Activated naive CD4-positive, alpha-beta T cell treated with anti-CD3 and anti-CD28 coated beads for 36 hours (primary cell): ENCODE measurements at regions not wholly inside any gene's neighbourhood (a gene's known extent, or its start where the extent isn't known, plus 50 kb on each side); places are given as distances from the start of the nearest gene placed in this dataset.
"Not testable (repeated sequence)": the region's sequence is repeated elsewhere in the genome, so short reads cannot be mapped to it uniquely, and the experiment has no call there.

Experiments used
- CTCF ChIA-PET: fragments of 350-600 bp; sonication (Branson Sonifier 250); formaldehyde crosslinking; loops from one replicate; lab custom pipeline; 2021; ENCODE audit warnings: antibody characterized with exemption; lab: Charles Lee
- DNase-seq: peaks from one replicate; pipeline ENCODE4 v3.0.0-alpha.2; 2020
- H3K27ac Mint-ChIP-seq: one replicate; pipeline ENCODE4 v1.8.0; 2021; ENCODE audit warnings: mild to moderate bottlenecking, mixed read lengths
- H3K27me3 Mint-ChIP-seq: one replicate; pipeline ENCODE4 v1.8.0; 2021; ENCODE audit warnings: low read depth, mixed read lengths
- H3K36me3 Mint-ChIP-seq: one replicate; pipeline ENCODE4 v1.8.0; 2021; ENCODE audit warnings: low read depth, mixed read lengths
- H3K4me1 Mint-ChIP-seq: one replicate; pipeline ENCODE4 v1.8.0; 2021; ENCODE audit warnings: low read depth, mixed read lengths
- H3K4me3 Mint-ChIP-seq: one replicate; pipeline ENCODE4 v1.8.0; 2021; ENCODE audit warnings: mild to moderate bottlenecking, moderate library complexity, mixed read lengths
- H3K9me3 Mint-ChIP-seq: one replicate; pipeline ENCODE4 v1.8.0; 2021; ENCODE audit warnings: mixed read lengths
- intact Hi-C: fragments of 100-400 bp; cut with micrococcal nuclease; formaldehyde crosslinking; loops from one replicate; pipeline ENCODE4 v1.15.1; 2023

DNA sequence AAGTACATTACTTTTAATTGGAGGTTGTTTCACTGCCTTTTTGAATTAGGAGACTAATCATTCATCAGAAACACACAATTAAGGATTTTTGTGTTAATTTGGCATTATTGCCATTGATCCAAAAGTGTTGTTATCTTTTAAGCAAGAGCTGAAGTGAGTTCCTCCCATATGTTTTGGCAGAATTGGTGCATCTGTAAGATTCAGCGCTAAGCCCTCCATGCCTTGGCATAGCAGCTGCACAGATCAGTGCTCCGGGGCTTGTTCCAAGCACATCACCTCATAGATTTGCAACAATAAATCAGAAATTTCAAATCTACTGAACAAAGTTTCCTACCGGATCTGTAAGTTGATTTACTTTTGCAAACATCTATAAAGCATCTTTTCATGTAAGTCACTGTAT is 106.8 kb upstream of the PHACTR1 start:
- no peaks in the 10 kb centered on the region for H3K9me3 Mint-ChIP-seq
- H3K36me3 Mint-ChIP-seq, result no peaks in the 10 kb centered on the region
- CTCF ChIA-PET, result interaction anchor here (1.5 kb wide), 1 partner anchor 319 kb away, joined by 3 read pairs; the partner anchor contains the start of gene EDN1
- no peak overlapping the region for H3K27ac Mint-ChIP-seq
- no peak overlapping the region for H3K4me3 Mint-ChIP-seq
- H3K4me1 Mint-ChIP-seq, result peaks cover 11% of the 10 kb centered on the region
- H3K27me3 Mint-ChIP-seq, result peaks cover 24% of the 10 kb centered on the region
- intact Hi-C loops, result loop anchor here (5.0 to 10.0 kb wide), 6 partner anchors 107 to 912 kb away; no protein-coding TSS in a partner anchor
- DNase-seq, result no peak

DNA sequence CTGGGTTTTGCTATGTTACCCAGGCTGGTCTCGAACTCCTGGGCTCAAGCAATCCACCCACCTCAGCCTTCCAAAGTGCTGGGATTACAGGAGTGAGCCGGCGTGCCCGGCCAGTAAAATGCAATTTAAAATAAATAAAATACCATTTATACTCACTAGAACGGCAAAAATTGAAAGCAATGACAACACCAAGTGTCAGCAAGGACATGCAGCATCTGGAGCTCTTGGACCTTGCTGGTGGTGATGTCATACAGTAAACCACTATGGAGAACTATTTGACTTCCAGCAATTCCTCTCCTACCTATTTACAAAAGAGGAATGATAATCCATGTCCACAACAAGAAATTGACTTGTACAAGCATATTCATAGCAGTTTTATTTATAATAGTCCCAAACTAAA is 105.7 kb upstream of the PHACTR1 start:
- Mint-ChIP-seq H3K4me1 (peaks cover 8% of the 10 kb centered on the region), H3K9me3 (no peaks in the 10 kb centered on the region), H3K27ac (no peak overlapping the region), H3K27me3 (peaks cover 20% of the 10 kb centered on the region), H3K36me3 (no peaks in the 10 kb centered on the region), H3K4me3 (no peak overlapping the region)
- DNase-seq, result no peak
- intact Hi-C loops, result no loop called here
- CTCF ChIA-PET, result no interaction called here

DNA sequence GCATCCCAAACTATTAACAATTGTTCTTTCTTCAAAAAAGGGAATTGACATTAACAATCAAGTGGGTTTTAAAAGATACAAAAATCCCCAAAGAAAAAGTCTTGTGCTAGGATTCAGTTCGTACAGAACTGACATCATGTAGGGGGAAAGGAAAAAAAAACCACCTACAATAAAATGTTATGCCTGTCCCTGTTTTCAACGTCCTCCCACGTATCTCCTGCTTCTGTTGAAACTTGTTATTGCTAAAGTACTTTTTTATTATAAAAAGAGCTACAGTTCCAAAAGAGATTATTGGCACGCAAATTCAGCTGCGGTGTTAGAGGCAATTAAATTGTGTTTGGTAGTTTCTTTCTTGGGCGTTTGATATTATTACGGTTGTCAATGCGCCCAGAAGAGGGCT is 102.8 kb upstream of the PHACTR1 start:
- H3K4me3 Mint-ChIP-seq, result no peak overlapping the region
- intact Hi-C loops, result no loop called here
- H3K27ac Mint-ChIP-seq, result no peak overlapping the region
- CTCF ChIA-PET, result no interaction called here
- H3K36me3 Mint-ChIP-seq, result no peaks in the 10 kb centered on the region
- H3K9me3 Mint-ChIP-seq, result no peaks in the 10 kb centered on the region
- H3K4me1 Mint-ChIP-seq, result peaks cover under 1% of the 10 kb centered on the region
- no peak for DNase-seq
- peaks cover 10% of the 10 kb centered on the region for H3K27me3 Mint-ChIP-seq

DNA sequence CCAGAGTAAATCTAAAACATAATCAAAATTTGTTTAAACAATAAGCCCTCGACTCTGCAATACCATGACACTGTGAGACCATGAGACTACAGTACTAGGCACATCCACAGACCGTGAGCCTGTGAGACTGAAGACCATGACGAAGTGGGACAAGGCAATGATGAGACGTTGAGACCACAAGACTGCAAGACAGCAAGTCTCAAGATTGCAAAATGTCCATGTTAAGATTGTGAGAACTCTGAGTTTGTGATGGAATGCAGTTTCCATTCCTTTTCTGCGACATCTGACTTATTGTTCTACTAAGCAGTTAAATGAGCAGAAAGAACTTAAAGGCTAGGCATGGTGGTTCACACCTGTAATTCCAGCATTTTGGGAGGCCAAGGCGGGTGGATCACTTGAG is 102.1 kb upstream of the PHACTR1 start:
- CTCF ChIA-PET, result no interaction called here
- no peak overlapping the region for H3K27ac Mint-ChIP-seq
- no peaks in the 10 kb centered on the region for H3K4me1 Mint-ChIP-seq
- DNase-seq, result no peak
- intact Hi-C loops, result no loop called here
- peaks cover 7% of the 10 kb centered on the region for H3K27me3 Mint-ChIP-seq
- no peaks in the 10 kb centered on the region for H3K9me3 Mint-ChIP-seq
- H3K4me3 Mint-ChIP-seq, result no peak overlapping the region
- no peaks in the 10 kb centered on the region for H3K36me3 Mint-ChIP-seq

DNA sequence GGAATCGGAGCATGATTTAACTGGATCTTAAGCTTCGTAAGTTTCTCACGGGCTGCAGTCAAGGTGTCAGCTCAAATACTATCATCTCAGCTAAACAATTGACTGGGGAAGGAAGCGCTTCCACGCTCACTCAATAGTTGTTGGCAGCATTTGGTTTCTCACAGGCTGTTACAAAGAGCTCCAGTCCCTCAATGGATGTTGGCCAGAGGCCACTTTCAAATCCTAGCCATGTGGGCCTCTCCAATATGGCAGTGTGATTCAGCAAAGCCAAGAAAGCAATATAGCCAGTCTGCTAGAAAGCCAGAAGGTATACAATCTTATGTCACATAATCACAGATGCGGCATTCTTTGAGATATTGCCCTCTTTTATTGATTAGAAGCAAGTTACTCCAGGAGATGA is 98.3 kb upstream of the PHACTR1 start:
- H3K9me3 Mint-ChIP-seq, result no peaks in the 10 kb centered on the region
- H3K36me3 Mint-ChIP-seq, result no peaks in the 10 kb centered on the region
- CTCF ChIA-PET, result no interaction called here
- no peak overlapping the region for H3K27ac Mint-ChIP-seq
- intact Hi-C loops, result no loop called here
- H3K27me3 Mint-ChIP-seq, result peaks cover 5% of the 10 kb centered on the region
- H3K4me1 Mint-ChIP-seq, result no peaks in the 10 kb centered on the region
- no peak for DNase-seq
- no peak overlapping the region for H3K4me3 Mint-ChIP-seq

DNA sequence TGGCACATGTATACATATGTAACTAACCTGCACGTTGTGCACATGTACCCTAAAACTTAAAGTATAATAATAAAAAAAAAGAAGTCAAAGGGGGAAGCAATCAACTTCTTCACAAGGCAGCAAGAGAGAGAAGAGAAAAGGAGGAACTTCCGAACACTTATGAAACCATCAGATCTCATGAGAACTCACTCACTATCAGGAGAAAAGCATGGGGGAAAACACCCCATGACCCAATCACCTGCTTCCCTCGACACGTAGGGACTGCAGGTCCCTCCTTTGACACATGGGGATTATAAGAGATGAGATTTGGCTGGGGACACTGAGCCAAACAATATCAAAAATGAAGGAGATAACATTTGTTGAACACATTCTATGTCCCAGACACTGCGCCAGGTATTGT is 94.8 kb upstream of the PHACTR1 start:
- intact Hi-C loops, result no loop called here
- Mint-ChIP-seq H3K27me3 (peaks cover 10% of the 10 kb centered on the region), H3K4me1 (no peaks in the 10 kb centered on the region), H3K9me3 (no peaks in the 10 kb centered on the region), H3K27ac (no peak overlapping the region), H3K4me3 (no peak overlapping the region), H3K36me3 (no peaks in the 10 kb centered on the region)
- no peak for DNase-seq
- CTCF ChIA-PET, result no interaction called here

DNA sequence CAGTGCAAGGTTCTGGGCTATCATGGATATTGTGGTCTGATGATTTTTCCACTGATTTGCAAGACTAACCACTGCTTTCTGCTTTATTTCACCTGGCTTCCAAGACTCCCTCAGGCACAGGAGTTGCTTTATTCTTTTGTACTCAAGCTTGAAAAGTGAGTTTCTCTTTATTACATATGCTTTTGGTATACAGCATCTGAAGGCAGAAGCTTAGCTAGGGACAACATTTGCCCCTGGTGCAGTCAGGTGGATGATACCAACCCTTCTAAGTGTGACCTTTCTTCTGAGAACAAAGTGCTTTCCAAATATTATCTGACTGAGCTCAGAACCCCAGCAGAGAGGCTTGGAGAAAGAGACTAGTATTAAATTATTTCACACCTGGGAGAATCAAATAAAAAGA is 94.0 kb upstream of the PHACTR1 start:
- H3K27ac Mint-ChIP-seq, result no peak overlapping the region
- CTCF ChIA-PET, result no interaction called here
- DNase-seq, result no peak
- peaks cover 10% of the 10 kb centered on the region for H3K27me3 Mint-ChIP-seq
- intact Hi-C loops, result no loop called here
- H3K36me3 Mint-ChIP-seq, result no peaks in the 10 kb centered on the region
- no peaks in the 10 kb centered on the region for H3K4me1 Mint-ChIP-seq
- H3K9me3 Mint-ChIP-seq, result no peaks in the 10 kb centered on the region
- no peak overlapping the region for H3K4me3 Mint-ChIP-seq

DNA sequence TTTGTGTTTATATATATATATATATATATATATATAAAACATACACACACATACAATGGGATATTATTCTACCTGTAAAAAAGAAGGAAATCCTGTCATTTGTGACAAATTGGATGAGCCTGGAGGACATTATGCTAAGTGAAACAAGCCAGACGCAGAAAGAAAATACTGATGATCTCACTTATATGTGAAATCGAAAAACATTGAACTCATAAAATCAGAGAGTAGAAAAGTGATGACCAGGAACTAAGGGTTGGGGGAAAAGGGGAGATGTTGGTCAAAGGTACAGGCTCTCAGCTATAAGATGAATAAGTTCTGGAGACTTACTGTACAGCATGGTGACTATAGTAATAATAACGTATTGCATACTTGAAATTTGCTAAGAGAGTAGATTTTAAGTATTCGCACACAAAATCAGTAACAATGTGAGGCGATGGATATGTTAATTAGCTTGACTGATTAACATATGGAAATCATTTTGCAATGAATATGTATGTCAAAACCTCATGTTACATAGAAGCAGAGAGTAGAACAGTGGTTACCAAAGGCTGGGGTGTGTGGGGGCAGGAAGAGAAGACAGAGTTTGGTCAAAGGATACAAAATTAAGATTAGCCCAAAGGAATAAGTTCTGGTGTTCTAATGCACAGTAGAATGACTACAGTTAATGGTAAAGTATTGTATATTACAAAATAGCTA is 92.3 kb upstream of the PHACTR1 start:
- intact Hi-C loops, result no loop called here
- Mint-ChIP-seq H3K4me3 (no peak overlapping the region), H3K27me3 (peaks cover 5% of the 10 kb centered on the region), H3K4me1 (no peaks in the 10 kb centered on the region), H3K9me3 (no peaks in the 10 kb centered on the region), H3K27ac (no peak overlapping the region), H3K36me3 (no peaks in the 10 kb centered on the region)
- CTCF ChIA-PET, result no interaction called here
- no peak for DNase-seq

DNA sequence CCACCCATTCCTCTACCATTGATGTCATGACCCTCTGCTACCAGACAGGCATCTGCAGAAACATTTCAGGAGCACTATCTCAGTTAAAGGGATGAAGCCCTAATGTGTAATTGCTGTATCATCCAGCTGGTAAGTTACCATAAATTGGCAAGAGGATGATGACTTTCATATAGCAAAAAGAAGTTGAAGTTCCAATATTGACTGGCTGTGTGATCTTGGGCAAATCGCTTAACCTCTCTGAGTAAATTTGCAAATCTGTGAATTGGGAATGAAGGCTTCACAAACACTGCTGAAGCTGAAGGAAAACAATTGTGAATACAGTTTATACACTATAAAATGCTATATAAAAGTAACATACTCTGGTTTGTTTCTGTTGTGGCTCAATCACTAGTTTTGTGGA is 89.5 kb upstream of the PHACTR1 start:
- no peaks in the 10 kb centered on the region for H3K4me1 Mint-ChIP-seq
- no peak overlapping the region for H3K4me3 Mint-ChIP-seq
- no peaks in the 10 kb centered on the region for H3K36me3 Mint-ChIP-seq
- CTCF ChIA-PET, result interaction anchor here (1.1 kb wide), 1 partner anchor 10 kb away, joined by 4 read pairs; no protein-coding TSS in a partner anchor
- H3K9me3 Mint-ChIP-seq, result no peaks in the 10 kb centered on the region
- DNase-seq, result no peak
- intact Hi-C loops, result no loop called here
- H3K27me3 Mint-ChIP-seq, result peaks cover 5% of the 10 kb centered on the region
- H3K27ac Mint-ChIP-seq, result no peak overlapping the region

DNA sequence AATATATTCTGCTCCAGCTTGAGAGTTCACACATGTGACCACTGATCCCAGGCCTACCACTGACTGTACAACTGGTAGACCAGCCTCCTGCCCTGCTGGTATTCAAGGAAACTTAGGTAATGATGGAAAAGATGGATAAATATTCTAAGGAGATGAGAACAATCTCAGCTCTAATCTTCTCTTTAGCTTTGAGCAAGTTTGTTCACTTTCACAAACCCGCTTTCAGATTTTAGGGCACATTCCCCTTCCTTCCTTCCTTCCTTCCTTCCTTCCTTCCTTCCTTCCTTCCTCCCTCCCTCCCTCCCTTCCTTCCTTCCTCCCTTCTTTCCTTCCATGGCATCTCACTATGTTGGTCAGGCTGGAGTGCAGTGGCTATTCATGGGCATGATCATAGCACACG is 88.2 kb upstream of the PHACTR1 start:
- H3K4me3 Mint-ChIP-seq, result no peak overlapping the region
- H3K27ac Mint-ChIP-seq, result no peak overlapping the region
- intact Hi-C loops, result no loop called here
- no peak for DNase-seq
- H3K36me3 Mint-ChIP-seq, result no peaks in the 10 kb centered on the region
- peaks cover 5% of the 10 kb centered on the region for H3K27me3 Mint-ChIP-seq
- no peaks in the 10 kb centered on the region for H3K4me1 Mint-ChIP-seq
- no peaks in the 10 kb centered on the region for H3K9me3 Mint-ChIP-seq
- CTCF ChIA-PET, result interaction anchor here (0.6 to 1.5 kb wide), 4 partner anchors 9 to 1038 kb away, joined by 3 read pairs; no protein-coding TSS in a partner anchor

DNA sequence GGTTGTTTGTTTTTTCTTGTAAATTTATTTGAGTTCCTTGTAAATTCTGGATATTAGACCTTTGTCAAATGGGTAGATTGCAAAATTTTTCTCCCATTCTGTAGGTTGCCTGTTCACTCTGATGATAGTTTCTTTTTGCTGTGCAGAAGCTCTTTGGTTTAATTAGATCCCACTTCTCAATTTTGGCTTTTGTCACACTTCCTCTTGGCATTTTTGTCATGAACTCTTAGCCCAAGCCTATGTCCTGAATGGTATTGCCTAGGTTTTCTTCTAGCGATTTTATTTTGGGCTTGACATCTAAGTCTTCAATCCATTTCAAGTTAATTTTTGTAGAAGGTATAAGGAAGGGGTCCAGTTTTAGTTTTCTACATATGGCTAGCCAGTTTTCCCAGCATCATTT is 82.8 kb upstream of the PHACTR1 start:
- peaks cover 27% of the 10 kb centered on the region for H3K27me3 Mint-ChIP-seq
- H3K4me1 Mint-ChIP-seq, H3K9me3 Mint-ChIP-seq, intact Hi-C loops, DNase-seq, H3K36me3 Mint-ChIP-seq, H3K4me3 Mint-ChIP-seq, H3K27ac Mint-ChIP-seq: not testable (repeated sequence)
- CTCF ChIA-PET, result interaction anchor here (1.9 kb wide), 1 partner anchor 12 kb away, joined by 4 read pairs; no protein-coding TSS in a partner anchor

DNA sequence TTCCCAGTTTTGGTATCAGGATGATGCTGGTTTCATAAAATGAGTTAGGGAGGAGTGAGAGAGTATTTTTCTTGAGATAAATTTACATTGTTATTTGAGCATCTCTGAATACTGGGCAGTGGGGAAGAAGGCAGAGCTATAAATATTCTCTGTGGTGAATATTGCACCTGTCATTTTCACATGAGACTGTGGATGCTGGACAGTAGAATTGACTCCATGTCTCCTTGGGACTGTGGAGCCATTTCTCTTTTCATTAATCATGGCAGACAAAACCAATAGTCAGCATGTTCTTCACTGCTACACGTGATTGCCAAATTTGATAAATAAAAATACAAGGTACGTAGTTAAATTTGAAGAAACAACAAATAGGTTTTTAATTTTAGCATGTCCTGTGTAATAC is 81.2 kb upstream of the PHACTR1 start:
- Mint-ChIP-seq H3K27ac (no peak overlapping the region), H3K4me3 (no peak overlapping the region), H3K4me1 (peaks cover 4% of the 10 kb centered on the region), H3K27me3 (peaks cover 27% of the 10 kb centered on the region), H3K9me3 (peaks cover 5% of the 10 kb centered on the region), H3K36me3 (no peaks in the 10 kb centered on the region)
- CTCF ChIA-PET, result interaction anchor here (1.9 kb wide), 1 partner anchor 11 kb away, joined by 4 read pairs; no protein-coding TSS in a partner anchor
- DNase-seq, result no peak
- intact Hi-C loops, result no loop called here

DNA sequence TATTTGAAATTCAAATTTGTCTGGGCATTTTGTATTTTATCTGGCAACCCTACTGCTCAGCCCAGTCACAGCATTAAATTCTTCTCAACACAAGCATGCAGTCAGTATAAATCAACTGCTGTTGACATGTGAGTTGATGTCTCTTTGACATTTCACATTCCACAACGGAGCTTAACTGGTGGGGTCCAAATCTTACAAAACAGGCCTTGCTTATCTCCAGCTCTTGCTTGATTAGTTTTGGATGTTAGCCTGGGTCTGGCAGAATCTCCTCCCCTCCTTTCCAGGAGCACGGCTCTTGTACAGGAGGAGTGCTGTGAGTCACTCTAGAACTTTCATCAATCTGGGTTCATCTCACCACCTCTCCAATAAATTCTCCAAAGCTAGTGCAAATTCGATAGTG is 80.8 kb upstream of the PHACTR1 start:
- H3K9me3 Mint-ChIP-seq, result peaks cover 7% of the 10 kb centered on the region
- CTCF ChIA-PET, result interaction anchor here (1.9 kb wide), 1 partner anchor 10 kb away, joined by 4 read pairs; no protein-coding TSS in a partner anchor
- H3K4me3 Mint-ChIP-seq, result no peak overlapping the region
- intact Hi-C loops, result no loop called here
- H3K27me3 Mint-ChIP-seq, result peaks cover 28% of the 10 kb centered on the region
- H3K4me1 Mint-ChIP-seq, result peaks cover 4% of the 10 kb centered on the region
- H3K36me3 Mint-ChIP-seq, result no peaks in the 10 kb centered on the region
- DNase-seq, result no peak
- H3K27ac Mint-ChIP-seq, result no peak overlapping the region
